A549 (cell line): ENCODE measurements at regions not wholly inside any gene's neighbourhood (a gene's known extent, or its start where the extent isn't known, plus 50 kb on each side); places are given as distances from the start of the nearest gene placed in this dataset.

Experiments
- CEBPB ChIP-seq, 2 experiments: fragments of >200 bp in 1 of 2; sonication (Bioruptor Twin) in 1 of 2; formaldehyde crosslinking in 1 of 2; IDR thresholded peaks; 2 replicates each; pipeline ENCODE4 v1.6.1; 2012 to 2016
- EP300 ChIP-seq, 2 experiments: fragments of >200 bp; sonication (Bioruptor Twin); formaldehyde crosslinking; IDR thresholded peaks; 2 replicates in 1 of 2; 3 replicates in 1 of 2; pipeline ENCODE4 v1.6.1; 2016 to 2017
- ESRRA ChIP-seq: fragments of 150-350 bp; IDR thresholded peaks from 2 replicates; pipeline ENCODE4 v1.6.1; 2014; ENCODE audit warnings: mild to moderate bottlenecking, low read length, borderline replicate concordance
- FOSL2 ChIP-seq, 2 experiments: fragments of 450-650 bp in 1 of 2; fragments of >200 bp in 1 of 2; sonication (Bioruptor Twin) in 1 of 2; formaldehyde crosslinking; IDR thresholded peaks; 2 replicates each; pipeline versions ENCODE4 v1.5.0 to v1.6.1; 2016 to 2020; ENCODE audit warnings: mild to moderate bottlenecking in 1 of 2, moderate library complexity in 1 of 2
- JUNB ChIP-seq: fragments of >200 bp; sonication (Bioruptor Twin); formaldehyde crosslinking; IDR thresholded peaks from 2 replicates; pipeline ENCODE4 v1.6.1; 2016
- MAFK ChIP-seq: fragments of 450-650 bp; IDR thresholded peaks from 2 replicates; pipeline ENCODE4 v1.6.1; 2014; ENCODE audit not compliant: partially characterized antibody
- MYC ChIP-seq: IDR thresholded peaks from 2 replicates; pipeline ENCODE4 v1.6.1; 2012; ENCODE audit warnings: mild to moderate bottlenecking, inconsistent platforms, low read length, improper control_type of control experiment, borderline replicate concordance
- POLR2A ChIP-seq: IDR thresholded peaks from 2 replicates; pipeline ENCODE4 v1.6.1; 2012; ENCODE audit warnings: mild to moderate bottlenecking, low read length
- SREBF2 ChIP-seq: fragments of 450-650 bp; IDR thresholded peaks from 2 replicates; pipeline ENCODE4 v1.6.1; 2014; ENCODE audit warnings: mild to moderate bottlenecking, moderate library complexity
- TF ChIP-seq, protein P1 (sequence below): fragments of >200 bp; sonication (Bioruptor Twin); formaldehyde crosslinking; IDR thresholded peaks from 3 replicates; pipeline ENCODE4 v1.5.1; 2016

DNA sequence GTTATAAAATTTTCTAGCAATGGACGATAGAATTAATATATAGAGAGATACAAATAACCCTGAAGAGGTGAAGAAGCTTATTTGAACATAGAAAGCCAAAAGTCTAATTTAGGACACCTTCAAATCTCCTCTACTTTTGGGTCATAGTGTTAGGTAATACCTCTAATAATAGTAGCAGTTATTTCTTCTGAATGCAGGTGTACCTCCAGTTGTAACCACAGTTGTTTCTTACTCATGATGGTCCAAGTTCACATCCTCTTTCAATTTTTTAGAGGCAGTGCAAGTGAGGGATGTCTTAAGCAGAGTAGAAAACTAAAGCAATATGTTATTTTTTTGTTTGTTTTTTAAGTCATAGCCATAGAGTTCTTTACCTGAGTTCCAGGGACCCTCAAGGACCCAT lies 429.5 kb downstream of the CCDC85A start:
- no peak for TF ChIP-seq POLR2A
- TF ChIP-seq, protein P1, sequence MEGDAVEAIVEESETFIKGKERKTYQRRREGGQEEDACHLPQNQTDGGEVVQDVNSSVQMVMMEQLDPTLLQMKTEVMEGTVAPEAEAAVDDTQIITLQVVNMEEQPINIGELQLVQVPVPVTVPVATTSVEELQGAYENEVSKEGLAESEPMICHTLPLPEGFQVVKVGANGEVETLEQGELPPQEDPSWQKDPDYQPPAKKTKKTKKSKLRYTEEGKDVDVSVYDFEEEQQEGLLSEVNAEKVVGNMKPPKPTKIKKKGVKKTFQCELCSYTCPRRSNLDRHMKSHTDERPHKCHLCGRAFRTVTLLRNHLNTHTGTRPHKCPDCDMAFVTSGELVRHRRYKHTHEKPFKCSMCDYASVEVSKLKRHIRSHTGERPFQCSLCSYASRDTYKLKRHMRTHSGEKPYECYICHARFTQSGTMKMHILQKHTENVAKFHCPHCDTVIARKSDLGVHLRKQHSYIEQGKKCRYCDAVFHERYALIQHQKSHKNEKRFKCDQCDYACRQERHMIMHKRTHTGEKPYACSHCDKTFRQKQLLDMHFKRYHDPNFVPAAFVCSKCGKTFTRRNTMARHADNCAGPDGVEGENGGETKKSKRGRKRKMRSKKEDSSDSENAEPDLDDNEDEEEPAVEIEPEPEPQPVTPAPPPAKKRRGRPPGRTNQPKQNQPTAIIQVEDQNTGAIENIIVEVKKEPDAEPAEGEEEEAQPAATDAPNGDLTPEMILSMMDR: no peak
- TF ChIP-seq ESRRA: no peak
- TF ChIP-seq SREBF2: no peak
- no peak for TF ChIP-seq FOSL2 (IDR thresholded peaks at IDR 0.05)
- TF ChIP-seq FOSL2 (CRISPR knock-in tag; IDR thresholded peaks at IDR 0.05): no peak
- TF ChIP-seq MYC: no peak
- TF ChIP-seq JUNB: no peak
- no peak for TF ChIP-seq CEBPB (IDR thresholded peaks at IDR 0.05)
- TF ChIP-seq MAFK: no peak
- TF ChIP-seq EP300 (IDR thresholded peaks at IDR 0.05): no peak
